ENCODE measurements at regions not wholly inside any gene's neighbourhood (a gene's known extent, or its start where the extent isn't known, plus 50 kb on each side); places are given as distances from the start of the nearest gene placed in this dataset.

DNA sequence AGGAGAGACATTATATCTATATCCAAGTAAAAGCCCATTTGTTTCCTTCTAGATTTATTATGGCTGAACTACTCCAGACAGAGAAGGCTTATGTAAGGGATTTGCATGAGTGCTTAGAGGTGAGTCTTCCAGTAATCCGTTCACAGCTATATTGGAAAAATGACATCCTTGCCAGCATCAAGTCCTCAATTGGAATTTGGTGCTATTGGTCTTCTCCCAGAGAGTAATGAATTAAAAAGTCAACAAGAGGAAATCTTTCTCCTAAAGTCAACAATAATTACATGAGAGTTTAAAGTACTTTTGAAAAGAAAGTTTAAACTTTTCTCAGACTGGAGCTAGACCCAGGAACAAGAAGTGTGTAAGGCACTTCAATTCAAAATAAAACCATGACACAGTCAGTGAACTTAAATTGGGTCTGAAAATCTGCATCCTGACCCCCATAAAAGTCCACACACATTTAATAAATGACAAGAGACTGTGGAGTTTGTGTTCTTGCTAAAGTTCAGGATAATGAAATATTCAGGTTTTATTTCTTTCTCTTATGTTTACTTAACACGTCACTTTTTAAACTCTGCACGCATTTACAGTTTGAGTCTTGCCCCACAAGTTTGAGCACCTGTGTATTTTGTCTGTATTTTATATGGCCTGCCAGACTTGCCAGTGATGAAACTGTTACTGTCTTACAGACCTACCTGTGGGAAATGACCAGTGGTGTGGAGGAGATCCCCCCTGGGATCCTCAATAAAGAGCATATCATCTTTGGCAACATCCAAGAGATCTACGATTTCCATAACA, 268.2 kb upstream of the UMPS start:
- in situ Hi-C loops (cut with MboI; ENCODE audit: low pct_unique_long_range_greater_than_20kb, low sequenced_read_pairs, unreplicated experiment) = loop anchor here (10.0 kb wide), 1 partner anchor 117 kb away; no protein-coding TSS in a partner anchor
- no peak for TF ChIP-seq CTCF (IDR thresholded peaks at IDR 0.05; ENCODE audit: extremely low read depth, insufficient read depth, missing control alignments)
- no peak for DNase-seq (ENCODE audit: low spot score)

DNA sequence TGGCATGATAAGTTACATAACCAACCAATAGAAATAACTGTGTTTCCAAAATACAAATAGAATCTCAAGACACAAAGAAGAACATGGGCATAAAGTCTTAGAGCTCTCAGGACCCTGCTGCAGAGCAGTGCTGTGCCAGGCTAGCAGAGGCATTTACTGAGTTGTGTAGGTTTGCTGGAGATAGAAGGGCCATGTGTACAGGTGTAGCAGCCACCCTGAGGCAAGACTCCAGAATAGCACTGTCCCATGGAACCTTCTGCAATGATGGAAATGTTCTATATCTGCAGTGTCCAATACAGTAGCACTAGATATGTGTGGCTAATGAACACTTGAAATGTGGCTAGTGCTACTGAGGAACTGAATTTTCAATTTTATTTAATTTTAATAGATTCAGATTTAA, 267.0 kb upstream of the UMPS start:
- DNase-seq (ENCODE audit: low spot score) = no peak
- TF ChIP-seq CTCF (IDR thresholded peaks at IDR 0.05; ENCODE audit: extremely low read depth, insufficient read depth, missing control alignments) = no peak
- in situ Hi-C loops (cut with MboI; ENCODE audit: low pct_unique_long_range_greater_than_20kb, low sequenced_read_pairs, unreplicated experiment) = loop anchor here (10.0 kb wide), 1 partner anchor 118 kb away; no protein-coding TSS in a partner anchor

DNA sequence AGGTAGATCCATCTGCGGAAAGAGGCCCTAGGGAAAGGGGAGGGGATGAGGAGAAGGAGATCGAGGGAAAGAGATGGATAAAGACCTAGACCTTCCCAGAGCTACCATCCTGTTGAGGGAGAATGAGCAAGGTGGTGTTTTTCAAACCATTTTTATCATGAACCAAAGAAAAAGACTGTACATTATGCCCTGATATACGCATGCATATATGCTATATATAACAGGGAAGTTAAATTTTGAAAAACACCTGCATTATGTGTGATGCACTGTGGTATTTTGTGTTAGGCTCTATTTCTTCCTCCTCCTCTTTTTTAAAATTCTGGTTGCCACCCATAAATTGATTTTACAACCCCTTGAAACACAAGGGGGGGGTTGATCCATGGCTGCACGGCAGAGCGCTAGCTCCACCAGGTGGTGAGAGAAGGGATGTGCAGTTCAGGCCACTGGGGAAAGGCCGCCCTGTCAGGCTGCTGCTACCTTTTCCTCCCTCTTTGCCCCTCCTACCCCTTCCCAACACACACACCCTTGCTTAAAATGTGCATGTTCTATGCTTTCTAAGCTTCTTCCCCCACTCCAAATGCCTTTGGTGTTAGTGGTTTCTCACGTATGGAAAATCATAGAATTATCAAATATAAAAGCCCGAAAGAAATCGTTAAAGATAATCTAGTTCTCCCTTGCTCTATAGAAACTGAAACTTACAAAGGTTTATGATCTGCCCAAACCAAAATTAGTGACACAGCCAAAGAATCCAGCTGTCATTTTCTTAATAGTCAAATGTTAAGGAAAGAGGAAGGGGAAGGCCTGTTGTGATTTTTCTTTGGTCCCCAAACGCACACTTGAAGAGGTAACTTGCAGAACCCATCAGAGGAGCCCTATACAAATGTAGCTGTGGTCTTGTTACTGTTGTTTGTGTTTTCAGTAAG, 262.0 kb upstream of the UMPS start:
- peak; percentile 66 for DNase-seq (ENCODE audit: low spot score)
- peak; percentile 97 for TF ChIP-seq CTCF (IDR thresholded peaks at IDR 0.05; ENCODE audit: extremely low read depth, insufficient read depth, missing control alignments)
- in situ Hi-C loops (cut with MboI; ENCODE audit: low pct_unique_long_range_greater_than_20kb, low sequenced_read_pairs, unreplicated experiment) = loop anchor here (10.0 kb wide), 1 partner anchor 123 kb away; no protein-coding TSS in a partner anchor

DNA sequence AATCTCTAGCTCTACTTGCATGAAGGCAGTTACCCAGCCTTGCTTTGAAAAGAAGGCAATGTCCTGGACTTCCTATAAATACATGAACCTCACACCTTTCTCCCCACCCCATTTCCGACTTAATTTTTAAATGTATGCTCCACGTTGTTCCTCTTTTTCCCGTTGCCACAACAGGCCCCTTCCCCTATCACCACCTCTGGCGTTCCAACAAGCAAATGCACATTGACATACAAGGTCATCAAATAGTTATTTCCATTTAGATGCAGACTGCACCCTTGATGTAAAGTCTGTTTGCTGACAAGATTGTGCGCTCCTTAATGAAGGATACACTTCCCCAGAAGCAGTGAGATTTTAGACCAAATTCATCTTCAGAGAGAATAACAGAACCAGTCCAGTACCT, 260.7 kb upstream of the UMPS start:
- in situ Hi-C loops (cut with MboI; ENCODE audit: low pct_unique_long_range_greater_than_20kb, low sequenced_read_pairs, unreplicated experiment) = loop anchor here (10.0 kb wide), 1 partner anchor 125 kb away; no protein-coding TSS in a partner anchor
- DNase-seq (ENCODE audit: low spot score) = no peak
- no peak for TF ChIP-seq CTCF (IDR thresholded peaks at IDR 0.05; ENCODE audit: extremely low read depth, insufficient read depth, missing control alignments)

GRCh38 chr3:124478830-124479229, 251.4 kb upstream of the UMPS start:
- DNase-seq (ENCODE audit: low spot score) = no peak
- in situ Hi-C loops (cut with MboI; ENCODE audit: low pct_unique_long_range_greater_than_20kb, low sequenced_read_pairs, unreplicated experiment) = no loop called here
- TF ChIP-seq CTCF (IDR thresholded peaks at IDR 0.05; ENCODE audit: extremely low read depth, insufficient read depth, missing control alignments) = no peak

GRCh38 chr3:124483915-124484470, 246.3 kb upstream of the UMPS start:
- no peak for TF ChIP-seq CTCF (IDR thresholded peaks at IDR 0.05; ENCODE audit: extremely low read depth, insufficient read depth, missing control alignments)
- DNase-seq (ENCODE audit: low spot score) = no peak
- in situ Hi-C loops (cut with MboI; ENCODE audit: low pct_unique_long_range_greater_than_20kb, low sequenced_read_pairs, unreplicated experiment) = no loop called here
